Activated CD4-positive, alpha-beta T cell treated with anti-CD3 and anti-CD28 coated beads for 1 hour (primary cell): ENCODE measurements at regions not wholly inside any gene's neighbourhood (a gene's known extent, or its start where the extent isn't known, plus 50 kb on each side); places are given as distances from the start of the nearest gene placed in this dataset.

Source experiments
- DNase-seq: peaks from one replicate; pipeline ENCODE4 v3.0.0-alpha.2; 2020

- no peak for DNase-seq
Observed at GRCh38 chr6:5946701-5947100, 60.0 kb downstream of the NRN1 start.

DNA sequence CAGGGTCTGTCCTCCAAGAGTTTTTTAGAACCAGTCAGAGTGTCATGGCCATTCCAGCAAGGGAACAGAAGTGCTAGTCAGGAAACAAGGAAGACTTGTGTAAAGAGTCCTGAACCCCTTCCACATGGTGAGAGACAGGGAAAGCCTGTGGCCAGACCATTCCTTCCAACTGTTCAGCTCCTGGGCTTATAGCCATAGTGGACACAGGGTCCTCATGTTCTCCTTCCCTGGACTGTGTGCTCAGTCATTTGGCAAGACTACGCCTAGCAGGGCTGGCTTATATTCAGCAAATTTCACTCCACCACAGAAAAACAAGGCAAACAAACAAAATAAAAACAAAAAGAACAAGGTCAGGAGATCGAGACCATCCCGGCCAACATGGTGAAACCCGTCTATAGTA is 60.5 kb downstream of the NRN1 start:
- no peak for DNase-seq

GRCh38 chr6:5943591-5943990 is 63.1 kb downstream of the NRN1 start:
- DNase-seq, result no peak

DNA sequence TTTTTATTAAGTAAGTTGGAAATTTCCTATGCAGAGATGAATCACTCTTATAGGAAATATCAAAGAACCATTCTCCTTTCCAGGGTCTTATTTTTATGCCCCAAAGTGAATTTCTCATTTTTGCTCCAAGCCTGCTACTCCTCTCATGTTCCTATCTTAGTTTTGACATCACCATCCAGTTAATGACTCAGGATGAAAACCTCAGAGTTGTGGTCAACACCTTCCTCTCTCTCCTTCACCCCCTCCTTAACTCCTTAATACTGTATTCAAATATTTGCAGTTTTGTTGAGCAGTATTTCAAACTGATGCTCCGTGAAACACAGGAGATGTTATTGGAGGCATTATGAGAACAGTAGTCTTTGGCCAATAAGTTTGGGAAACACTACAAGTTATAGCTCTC is 64.1 kb downstream of the NRN1 start:
- DNase-seq, result no peak

- DNase-seq, result no peak
Observed at GRCh38 chr6:5941188-5941587, 65.5 kb downstream of the NRN1 start.

- DNase-seq, result no peak
Observed at GRCh38 chr6:5938934-5939333, 67.8 kb downstream of the NRN1 start.

DNA sequence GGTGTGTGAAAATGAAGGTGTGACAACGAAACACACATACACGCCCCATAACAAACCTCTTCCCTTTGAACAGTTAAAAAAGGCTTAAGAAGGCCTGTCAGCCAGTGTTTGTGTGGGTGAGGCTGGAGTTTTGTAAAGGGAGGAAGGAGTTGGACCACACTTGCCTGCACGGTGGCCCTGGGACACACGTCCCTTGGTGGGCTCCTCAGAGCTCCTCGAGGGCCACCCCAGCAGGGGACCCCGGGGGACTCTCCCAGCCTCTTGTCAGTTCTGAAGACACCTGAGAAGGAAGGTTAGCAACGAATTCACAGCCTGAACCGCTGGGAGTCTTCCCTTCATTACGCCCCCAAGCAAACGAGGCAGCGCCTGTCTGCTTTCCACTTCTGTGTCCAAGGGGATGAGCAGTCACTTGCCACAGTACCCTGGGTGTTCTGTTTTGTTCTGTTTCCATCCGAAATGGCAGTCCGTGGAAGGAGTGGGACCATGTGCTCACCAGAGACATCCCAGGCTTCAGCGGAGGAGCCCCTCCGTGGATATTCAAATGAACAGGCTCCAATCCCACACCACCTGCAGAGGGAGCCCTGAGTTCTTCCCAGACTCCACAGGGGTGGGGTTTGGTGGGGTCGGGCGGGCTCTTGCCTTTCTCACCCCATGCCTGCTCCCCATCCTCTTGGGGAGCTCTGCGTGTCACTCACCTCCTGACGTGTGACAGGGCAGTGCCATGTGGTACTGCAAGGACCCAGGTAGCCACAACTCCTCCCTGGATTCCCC is 68.6 kb downstream of the NRN1 start:
- no peak for DNase-seq

- no peak for DNase-seq
Observed at GRCh38 chr6:5937169-5937909, 69.4 kb downstream of the NRN1 start.

- DNase-seq, result no peak
Observed at GRCh38 chr6:5936631-5937030, 70.1 kb downstream of the NRN1 start.

- no peak for DNase-seq
Observed at GRCh38 chr6:5936140-5936539, 70.6 kb downstream of the NRN1 start.

DNA sequence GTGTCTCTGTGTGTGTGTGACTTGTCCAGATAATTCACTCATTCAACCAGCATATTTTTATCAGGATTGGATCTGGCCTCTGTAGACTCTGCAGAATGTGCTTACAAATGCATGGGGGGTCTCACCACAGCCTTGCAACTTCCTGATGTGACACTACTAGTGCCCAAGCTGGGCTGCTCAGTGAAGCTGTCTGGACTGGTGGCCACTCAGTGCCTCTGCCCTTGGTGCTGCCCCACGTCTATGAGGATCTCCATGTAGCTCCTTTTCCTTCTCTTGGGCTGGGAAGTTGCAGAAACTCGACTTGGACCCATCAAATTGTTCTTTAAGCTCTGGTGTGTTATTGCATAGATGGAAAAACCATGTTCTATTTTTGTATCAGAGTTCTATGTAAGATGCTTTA is 75.8 kb downstream of the NRN1 start:
- DNase-seq, result no peak

DNA sequence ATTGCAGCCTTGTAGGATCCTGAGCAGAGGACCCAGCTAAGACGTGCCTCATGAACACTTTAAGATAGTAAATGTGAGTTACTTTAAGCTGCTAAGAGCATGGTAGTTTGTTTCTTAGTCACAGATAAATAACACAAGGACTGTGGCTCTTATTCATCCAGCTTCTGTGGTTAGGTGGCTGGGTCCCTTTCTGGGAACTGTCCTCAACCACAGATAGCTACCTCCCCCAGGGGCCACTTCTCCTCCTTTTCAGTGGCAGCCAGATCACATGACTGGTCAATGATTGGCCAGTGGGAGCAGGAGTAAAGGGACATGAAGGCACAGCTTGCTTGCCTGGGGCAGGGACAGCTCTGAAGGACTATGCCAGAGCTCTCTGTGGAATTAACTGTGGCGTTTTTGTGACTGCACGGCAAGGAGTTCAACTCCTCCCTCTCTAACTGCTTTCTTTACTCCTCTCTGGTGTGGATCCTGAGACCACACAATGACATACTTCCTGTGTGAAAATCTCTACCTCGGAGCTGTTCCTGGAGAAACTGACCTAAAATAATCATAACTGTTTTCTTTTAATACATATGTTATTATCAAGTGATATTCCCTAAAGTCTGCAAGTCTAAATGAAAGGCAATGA is 76.5 kb downstream of the NRN1 start:
- DNase-seq, result no peak

GRCh38 chr6:5923840-5924239 is 82.9 kb downstream of the NRN1 start:
- no peak for DNase-seq

- DNase-seq, result no peak
Observed at GRCh38 chr6:5922230-5922629, 84.5 kb downstream of the NRN1 start.

- no peak for DNase-seq
Observed at GRCh38 chr6:5909721-5910120, 97.0 kb downstream of the NRN1 start.

DNA sequence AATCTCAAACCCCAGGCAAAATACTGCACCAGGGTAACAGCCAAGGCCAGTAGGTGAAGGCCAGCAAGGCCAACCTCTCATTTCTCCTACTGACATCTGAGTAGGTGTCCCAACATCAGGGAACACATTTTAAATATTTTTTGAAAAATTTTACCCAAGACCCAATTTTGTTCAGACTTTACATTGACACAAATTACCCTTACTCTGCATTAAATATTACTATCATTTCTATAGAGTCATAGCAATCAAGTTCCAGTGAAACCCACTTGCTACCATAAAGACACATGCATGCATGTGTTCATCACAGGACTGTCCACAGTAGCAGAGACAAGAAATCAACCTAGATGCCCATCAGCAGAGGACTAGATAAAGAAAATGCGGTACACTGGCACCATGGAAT is 99.9 kb downstream of the NRN1 start:
- DNase-seq, result no peak

DNA sequence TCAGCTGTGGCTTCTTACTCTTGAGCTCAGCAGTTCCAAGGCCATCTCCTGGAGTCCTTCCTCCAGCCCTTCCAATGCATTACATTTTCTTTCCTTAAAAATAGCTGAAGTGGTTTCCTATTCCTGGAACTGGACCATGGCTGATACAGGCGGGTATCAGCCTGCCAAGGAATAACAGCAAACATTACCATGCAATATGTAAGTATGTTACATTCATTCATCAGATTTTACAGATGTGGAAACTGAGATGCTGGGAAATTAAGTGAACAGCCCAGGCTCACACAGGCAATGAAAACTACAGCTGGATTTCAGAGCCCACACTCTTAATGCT is 100.4 kb downstream of the NRN1 start:
- no peak for DNase-seq

- no peak for DNase-seq
Observed at GRCh38 chr6:5905431-5906339, 101.0 kb downstream of the NRN1 start.

- no peak for DNase-seq
Observed at GRCh38 chr6:5904532-5904931, 102.2 kb downstream of the NRN1 start.

- no peak for DNase-seq
Observed at GRCh38 chr6:5899216-5900045, 107.3 kb downstream of the NRN1 start.

DNA sequence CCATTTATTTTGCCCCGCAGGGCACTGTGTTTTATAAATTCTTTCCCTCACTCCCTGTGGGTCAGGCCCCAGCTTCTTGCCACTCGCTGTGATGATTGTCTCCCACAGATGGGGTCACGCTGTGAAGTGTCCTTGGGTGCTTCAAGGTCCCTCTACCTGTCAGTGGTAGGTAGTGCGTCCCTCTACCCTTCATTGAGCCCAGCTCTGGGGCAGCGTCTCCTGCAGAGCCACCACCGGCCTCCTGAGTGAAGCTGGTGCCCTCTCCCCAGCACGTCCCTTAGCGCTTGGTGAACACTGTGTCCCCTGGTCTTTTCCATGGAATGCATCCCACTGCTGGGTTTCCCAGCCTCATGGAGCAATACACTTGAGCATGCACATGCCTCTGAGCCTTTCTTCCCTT is 108.2 kb downstream of the NRN1 start:
- no peak for DNase-seq

GRCh38 chr6:5898102-5898501 is 108.6 kb downstream of the NRN1 start:
- no peak for DNase-seq
